ENCODE measurements at regions not wholly inside any gene's neighbourhood (a gene's known extent, or its start where the extent isn't known, plus 50 kb on each side); places are given as distances from the start of the nearest gene placed in this dataset.

DNA sequence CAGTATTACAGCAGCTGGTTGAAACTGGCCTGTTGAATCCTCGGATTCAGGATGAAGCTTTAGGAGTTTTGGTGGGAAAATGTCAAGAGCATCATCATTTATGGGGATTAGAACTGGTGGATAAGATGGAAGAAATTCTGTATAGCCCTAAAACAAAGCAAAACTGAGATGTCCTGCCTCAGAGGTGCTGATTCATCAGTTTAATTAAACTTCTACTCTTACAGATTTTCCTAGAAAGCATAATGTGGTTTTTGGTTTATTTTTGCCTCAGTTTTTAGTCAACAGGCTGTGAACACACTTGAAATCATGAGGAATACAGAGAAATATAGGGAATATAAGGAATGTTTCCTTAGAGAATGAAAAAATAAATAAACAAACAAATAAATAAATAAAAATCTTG lies 228.7 kb upstream of the POU3F2 start:
- Histone ChIP-seq H3K27ac (ENCODE audit: insufficient read depth, low read length, poor library complexity, severe bottlenecking) (no peak overlapping the region), H3K4me1 (ENCODE audit: control insufficient read depth, insufficient read depth, low read length, poor library complexity, severe bottlenecking) (no peaks in the 10 kb centered on the region), H3K4me3 (ENCODE audit: low read depth, low read length) (no peak overlapping the region), H3K9me3 (ENCODE audit: control insufficient read depth in 2 of 2, low read length in 2 of 2) (no peaks in the 10 kb centered on the region), H3K27me3 (ENCODE audit: control insufficient read depth, insufficient read depth, low read length) (no peaks in the 10 kb centered on the region), H3K36me3 (ENCODE audit: control insufficient read depth, insufficient read depth, low read length) (no peaks in the 10 kb centered on the region)
- Mint-ChIP-seq H3K9me3 (peaks cover 0 to 4% (median 2%) of the 10 kb centered on the region in 7 donors), H3K27me3 (no peaks in the 10 kb centered on the region), H3K36me3 (no peaks in the 10 kb centered on the region), H3K27ac (no peak overlapping the region), H3K4me3 (no peak overlapping the region), H3K4me1 (no peaks in the 10 kb centered on the region)
- DNase-seq (no peak), ATAC-seq (ENCODE audit: low read depth in 2 of 2) (no peak)

DNA sequence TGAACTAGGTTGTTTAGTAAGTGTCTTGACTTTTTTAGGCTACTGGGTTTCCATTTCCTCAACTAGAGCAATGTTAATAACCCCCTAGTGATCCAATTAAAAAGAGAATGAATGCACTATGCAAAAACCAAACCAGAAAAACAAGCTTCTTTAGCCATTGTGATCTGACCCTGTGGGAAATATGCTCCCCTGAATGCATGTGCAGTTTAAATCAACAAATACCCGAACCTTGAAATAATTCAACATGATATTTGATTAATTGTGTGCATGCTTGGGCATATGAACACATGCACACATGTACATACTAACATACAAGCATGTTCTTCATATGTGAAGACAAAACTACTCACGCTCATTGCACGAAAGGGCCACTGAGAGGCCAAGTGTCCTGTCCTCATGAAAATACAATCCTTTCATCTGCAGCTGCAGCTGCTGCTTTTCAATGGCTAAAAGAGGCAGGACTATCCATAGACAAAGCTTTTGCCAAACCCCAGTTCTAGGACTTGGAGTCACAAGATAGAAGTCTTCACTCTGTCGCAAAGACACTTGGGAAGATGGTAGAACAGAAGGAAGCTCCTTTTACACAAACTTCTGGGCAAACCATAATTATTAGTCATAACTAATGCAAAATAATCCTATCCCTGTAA lies 207.1 kb upstream of the POU3F2 start:
- no peaks in the 10 kb centered on the region for H3K36me3 Mint-ChIP-seq
- Histone ChIP-seq H3K9me3 (ENCODE audit: control insufficient read depth in 2 of 2, low read length in 2 of 2) (no peaks in the 10 kb centered on the region), H3K27me3 (ENCODE audit: control insufficient read depth, insufficient read depth, low read length) (no peaks in the 10 kb centered on the region), H3K36me3 (ENCODE audit: control insufficient read depth, insufficient read depth, low read length) (no peaks in the 10 kb centered on the region), H3K27ac (ENCODE audit: insufficient read depth, low read length, poor library complexity, severe bottlenecking) (no peak overlapping the region), H3K4me3 (ENCODE audit: low read depth, low read length) (no peak overlapping the region), H3K4me1 (ENCODE audit: control insufficient read depth, insufficient read depth, low read length, poor library complexity, severe bottlenecking) (no peaks in the 10 kb centered on the region)
- no peak for ATAC-seq (ENCODE audit: low read depth in 2 of 2)
- no peak for DNase-seq
- no peak overlapping the region for H3K4me3 Mint-ChIP-seq
- no peaks in the 10 kb centered on the region for H3K4me1 Mint-ChIP-seq
- no peak overlapping the region for H3K27ac Mint-ChIP-seq
- H3K9me3 Mint-ChIP-seq = peaks cover 0 to 5% (median 0%) of the 10 kb centered on the region in 7 donors
- no peaks in the 10 kb centered on the region for H3K27me3 Mint-ChIP-seq

DNA sequence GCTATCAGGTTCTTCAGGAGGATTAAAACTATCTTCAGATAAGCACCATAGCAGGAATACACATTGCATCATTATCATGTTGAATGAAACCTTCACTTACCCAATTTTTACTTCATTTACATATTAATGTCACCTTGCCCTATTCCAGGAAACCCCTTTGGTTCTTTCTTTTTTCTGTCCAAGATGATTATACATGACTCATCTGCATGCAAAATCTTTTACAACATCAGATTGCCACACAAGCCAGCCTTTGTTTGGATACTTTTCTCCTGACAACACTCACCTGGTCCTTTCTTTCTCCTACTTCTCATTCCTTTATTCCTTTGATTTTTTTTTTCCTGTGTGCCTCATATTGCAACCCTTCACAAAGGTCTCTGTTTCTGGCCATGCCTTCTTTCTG lies 200.5 kb upstream of the POU3F2 start:
- no peak overlapping the region for H3K27ac ChIP-seq (ENCODE audit: insufficient read depth, low read length, poor library complexity, severe bottlenecking)
- H3K4me1 ChIP-seq (ENCODE audit: control insufficient read depth, insufficient read depth, low read length, poor library complexity, severe bottlenecking) = no peaks in the 10 kb centered on the region
- H3K4me1 Mint-ChIP-seq = no peaks in the 10 kb centered on the region
- H3K27ac Mint-ChIP-seq = no peak overlapping the region
- ATAC-seq (ENCODE audit: low read depth in 2 of 2) (no peak), DNase-seq (no peak)
- no peaks in the 10 kb centered on the region for H3K27me3 ChIP-seq (ENCODE audit: control insufficient read depth, insufficient read depth, low read length)
- peaks cover 0 to 3% (median 0%) of the 10 kb centered on the region in 7 donors for H3K9me3 Mint-ChIP-seq
- H3K27me3 Mint-ChIP-seq = no peaks in the 10 kb centered on the region
- no peaks in the 10 kb centered on the region for H3K9me3 ChIP-seq (ENCODE audit: control insufficient read depth in 2 of 2, low read length in 2 of 2)
- H3K4me3 ChIP-seq (ENCODE audit: low read depth, low read length) = no peak overlapping the region
- no peaks in the 10 kb centered on the region for H3K36me3 ChIP-seq (ENCODE audit: control insufficient read depth, insufficient read depth, low read length)
- H3K36me3 Mint-ChIP-seq = no peaks in the 10 kb centered on the region
- H3K4me3 Mint-ChIP-seq = no peak overlapping the region

GRCh38 chr6:98634569-98634968 lies 199.8 kb upstream of the POU3F2 start:
- H3K4me1 ChIP-seq (ENCODE audit: control insufficient read depth, insufficient read depth, low read length, poor library complexity, severe bottlenecking) = no peaks in the 10 kb centered on the region
- no peaks in the 10 kb centered on the region for H3K36me3 ChIP-seq (ENCODE audit: control insufficient read depth, insufficient read depth, low read length)
- no peaks in the 10 kb centered on the region for H3K27me3 Mint-ChIP-seq
- ATAC-seq (ENCODE audit: low read depth in 2 of 2) = no peak
- DNase-seq = no peak
- H3K27ac Mint-ChIP-seq = no peak overlapping the region
- no peaks in the 10 kb centered on the region for H3K27me3 ChIP-seq (ENCODE audit: control insufficient read depth, insufficient read depth, low read length)
- H3K4me3 ChIP-seq (ENCODE audit: low read depth, low read length) = no peak overlapping the region
- H3K36me3 Mint-ChIP-seq = no peaks in the 10 kb centered on the region
- H3K9me3 Mint-ChIP-seq = peaks cover 0 to 3% (median 0%) of the 10 kb centered on the region in 7 donors
- no peak overlapping the region for H3K27ac ChIP-seq (ENCODE audit: insufficient read depth, low read length, poor library complexity, severe bottlenecking)
- H3K4me3 Mint-ChIP-seq = no peak overlapping the region
- H3K4me1 Mint-ChIP-seq = no peaks in the 10 kb centered on the region
- no peaks in the 10 kb centered on the region for H3K9me3 ChIP-seq (ENCODE audit: control insufficient read depth in 2 of 2, low read length in 2 of 2)

DNA sequence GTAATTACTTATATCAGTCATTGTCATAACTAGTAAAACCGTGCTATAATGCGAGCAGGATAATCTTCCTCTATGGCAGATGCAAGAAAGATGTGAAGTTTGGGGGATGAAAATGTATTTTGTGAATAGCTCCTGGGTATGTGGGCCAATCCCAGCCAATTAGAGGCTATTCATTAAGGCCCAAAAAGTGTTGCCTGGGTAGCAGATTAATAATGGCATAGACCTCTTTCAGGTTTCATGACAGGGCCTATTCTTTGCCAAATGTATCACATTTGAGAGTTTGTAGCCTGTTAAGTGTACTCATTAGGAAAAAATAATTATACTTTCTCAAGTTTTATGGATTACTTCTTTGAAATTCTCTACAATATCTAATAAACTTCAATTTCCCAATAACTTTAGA lies 199.2 kb upstream of the POU3F2 start:
- no peak overlapping the region for H3K4me3 Mint-ChIP-seq

DNA sequence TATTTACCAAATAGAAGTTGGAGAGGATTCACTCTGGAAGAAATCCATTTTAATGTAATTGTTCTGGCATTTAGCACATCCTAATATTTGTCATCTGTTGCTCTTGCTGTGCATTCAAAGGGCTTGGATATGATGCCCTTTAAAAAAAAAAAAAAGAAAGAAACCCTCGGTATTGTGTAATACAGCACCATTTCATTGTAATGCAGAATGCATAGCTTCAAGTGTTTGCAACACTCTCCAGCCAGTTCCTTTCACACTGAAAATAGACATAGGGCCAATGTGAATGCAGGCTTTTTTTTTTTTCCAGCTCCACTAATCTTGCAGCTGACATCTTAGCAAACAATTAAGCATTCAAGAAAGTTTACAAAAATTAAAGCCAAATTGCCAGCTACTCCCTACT lies 197.4 kb upstream of the POU3F2 start:
- no peaks in the 10 kb centered on the region for H3K4me1 ChIP-seq (ENCODE audit: control insufficient read depth, insufficient read depth, low read length, poor library complexity, severe bottlenecking)
- Mint-ChIP-seq H3K4me3 (no peak overlapping the region), H3K27ac (no peak overlapping the region), H3K4me1 (no peaks in the 10 kb centered on the region), H3K36me3 (no peaks in the 10 kb centered on the region), H3K27me3 (no peaks in the 10 kb centered on the region), H3K9me3 (peaks cover 0 to 3% (median 0%) of the 10 kb centered on the region in 7 donors)
- H3K36me3 ChIP-seq (ENCODE audit: control insufficient read depth, insufficient read depth, low read length) = no peaks in the 10 kb centered on the region
- H3K27me3 ChIP-seq (ENCODE audit: control insufficient read depth, insufficient read depth, low read length) = no peaks in the 10 kb centered on the region
- no peak overlapping the region for H3K4me3 ChIP-seq (ENCODE audit: low read depth, low read length)
- DNase-seq (no peak), ATAC-seq (ENCODE audit: low read depth in 2 of 2) (no peak)
- no peaks in the 10 kb centered on the region for H3K9me3 ChIP-seq (ENCODE audit: control insufficient read depth in 2 of 2, low read length in 2 of 2)
- H3K27ac ChIP-seq (ENCODE audit: insufficient read depth, low read length, poor library complexity, severe bottlenecking) = no peak overlapping the region

More for the DNA sequence above, 199.2 kb upstream of the POU3F2 start:
- Mint-ChIP-seq H3K27me3 (no peaks in the 10 kb centered on the region), H3K4me1 (no peaks in the 10 kb centered on the region), H3K36me3 (no peaks in the 10 kb centered on the region), H3K27ac (no peak overlapping the region), H3K9me3 (peaks cover 0 to 3% (median 0%) of the 10 kb centered on the region in 7 donors)
- H3K36me3 ChIP-seq (ENCODE audit: control insufficient read depth, insufficient read depth, low read length) = no peaks in the 10 kb centered on the region
- H3K27me3 ChIP-seq (ENCODE audit: control insufficient read depth, insufficient read depth, low read length) = no peaks in the 10 kb centered on the region
- no peaks in the 10 kb centered on the region for H3K4me1 ChIP-seq (ENCODE audit: control insufficient read depth, insufficient read depth, low read length, poor library complexity, severe bottlenecking)
- H3K27ac ChIP-seq (ENCODE audit: insufficient read depth, low read length, poor library complexity, severe bottlenecking) = no peak overlapping the region
- H3K4me3 ChIP-seq (ENCODE audit: low read depth, low read length) = no peak overlapping the region
- no peaks in the 10 kb centered on the region for H3K9me3 ChIP-seq (ENCODE audit: control insufficient read depth in 2 of 2, low read length in 2 of 2)
- ATAC-seq (ENCODE audit: low read depth in 2 of 2) (no peak), DNase-seq (no peak)

DNA sequence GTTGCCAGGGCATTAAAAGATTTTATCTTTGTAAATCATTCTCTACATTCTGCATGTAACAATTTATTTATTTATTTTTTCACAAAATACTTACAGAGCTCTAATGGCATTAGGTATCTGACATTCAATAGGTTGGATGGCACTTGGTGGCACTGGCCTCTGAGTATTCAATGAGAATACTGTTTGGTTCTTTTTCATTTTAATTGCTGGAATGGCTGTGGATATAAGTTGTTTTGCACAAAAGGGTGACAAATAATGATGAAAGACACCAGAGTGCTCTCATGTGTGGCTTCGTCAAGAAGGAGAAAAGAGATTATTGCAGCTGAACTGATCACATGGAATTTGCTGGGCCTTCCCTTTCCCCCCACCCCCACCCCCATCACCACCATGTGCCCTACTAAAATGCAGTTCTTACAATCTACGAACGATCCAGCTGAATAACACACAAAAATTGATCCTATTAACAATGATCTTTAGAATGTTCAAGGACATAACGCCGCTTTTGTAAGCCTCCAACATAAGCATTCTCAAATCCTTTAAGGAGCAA lies 195.2 kb upstream of the POU3F2 start:
- no peak overlapping the region for H3K27ac ChIP-seq (ENCODE audit: insufficient read depth, low read length, poor library complexity, severe bottlenecking)
- H3K27ac Mint-ChIP-seq = no peak overlapping the region
- no peak overlapping the region for H3K4me3 Mint-ChIP-seq

GRCh38 chr6:98640366-98640765 lies 194.0 kb upstream of the POU3F2 start:
- no peak for DNase-seq
- no peaks in the 10 kb centered on the region for H3K27me3 ChIP-seq (ENCODE audit: control insufficient read depth, insufficient read depth, low read length)
- no peak for ATAC-seq (ENCODE audit: low read depth in 2 of 2)
- Mint-ChIP-seq H3K27ac (no peak overlapping the region), H3K4me3 (no peak overlapping the region), H3K4me1 (no peaks in the 10 kb centered on the region), H3K36me3 (no peaks in the 10 kb centered on the region), H3K27me3 (no peaks in the 10 kb centered on the region), H3K9me3 (peaks cover 0 to 3% (median 0%) of the 10 kb centered on the region in 7 donors)
- no peaks in the 10 kb centered on the region for H3K4me1 ChIP-seq (ENCODE audit: control insufficient read depth, insufficient read depth, low read length, poor library complexity, severe bottlenecking)
- no peaks in the 10 kb centered on the region for H3K9me3 ChIP-seq (ENCODE audit: control insufficient read depth in 2 of 2, low read length in 2 of 2)
- no peak overlapping the region for H3K4me3 ChIP-seq (ENCODE audit: low read depth, low read length)
- H3K27ac ChIP-seq (ENCODE audit: insufficient read depth, low read length, poor library complexity, severe bottlenecking) = no peak overlapping the region
- no peaks in the 10 kb centered on the region for H3K36me3 ChIP-seq (ENCODE audit: control insufficient read depth, insufficient read depth, low read length)

More for the DNA sequence above, 195.2 kb upstream of the POU3F2 start:
- Histone ChIP-seq H3K9me3 (ENCODE audit: control insufficient read depth in 2 of 2, low read length in 2 of 2) (no peaks in the 10 kb centered on the region), H3K4me1 (ENCODE audit: control insufficient read depth, insufficient read depth, low read length, poor library complexity, severe bottlenecking) (no peaks in the 10 kb centered on the region), H3K36me3 (ENCODE audit: control insufficient read depth, insufficient read depth, low read length) (no peaks in the 10 kb centered on the region), H3K27me3 (ENCODE audit: control insufficient read depth, insufficient read depth, low read length) (no peaks in the 10 kb centered on the region), H3K4me3 (ENCODE audit: low read depth, low read length) (no peak overlapping the region)
- Mint-ChIP-seq H3K27me3 (no peaks in the 10 kb centered on the region), H3K9me3 (peaks cover 0 to 3% (median 0%) of the 10 kb centered on the region in 7 donors), H3K36me3 (no peaks in the 10 kb centered on the region), H3K4me1 (no peaks in the 10 kb centered on the region)
- ATAC-seq (ENCODE audit: low read depth in 2 of 2) = no peak
- DNase-seq = no peak

Data from CD4-positive, CD25-positive, alpha-beta regulatory T cell (primary cell).